Body of pancreas (tissue), 4 donors: ENCODE measurements at regions not wholly inside any gene's neighbourhood (a gene's known extent, or its start where the extent isn't known, plus 50 kb on each side); places are given as distances from the start of the nearest gene placed in this dataset.

Source experiments
- ATAC-seq: fragments of 150-250 bp; one replicate; pipeline ENCODE4 v1.9.1; 2016
- DNase-seq, 4 donors: peaks; one replicate each; pipeline ENCODE4 v3.0.0-alpha.2; 2019
- H3K27ac ChIP-seq, 4 donors: fragments of 200-600 bp; sonication (generic); 1 replicate in 3 of 4; 2 replicates in 1 of 4; pipeline versions ENCODE4 v1.5.1 to v1.6.1; 2016 to 2019; ENCODE audit warnings: mild to moderate bottlenecking in 1 of 4, mixed read lengths in 1 of 4, moderate library complexity in 1 of 4
- H3K27me3 ChIP-seq, 2 donors: fragments of 200-600 bp; sonication (generic); one replicate each; pipeline ENCODE4 v1.6.0; 2016; ENCODE audit warnings: mild to moderate bottlenecking in 1 of 2
- H3K36me3 ChIP-seq, 2 donors: fragments of 200-600 bp; sonication (generic); replicated peaks in 1 of 2; 2 replicates each; pipeline ENCODE4 v1.5.1; 2016; ENCODE audit warnings: low read depth in 2 of 2; ENCODE audit not compliant: insufficient read depth in 1 of 2
- H3K4me1 ChIP-seq: fragments of 200-600 bp; sonication (generic); one replicate; pipeline ENCODE4 v1.6.0; 2016
- H3K4me3 ChIP-seq, 2 donors: fragments of 200-600 bp; sonication (generic); 1 replicate in 1 of 2; 2 replicates in 1 of 2; pipeline ENCODE4 v1.5.1; 2016 to 2019
- H3K9me3 ChIP-seq, 3 donors: fragments of 200-600 bp; sonication (generic); 1 replicate in 2 of 3; 2 replicates in 1 of 3; pipeline ENCODE4 v1.5.1; 2016
- CTCF ChIP-seq, 7 experiments: fragments of 450-650 bp in 4 of 7; fragments of 200-600 bp in 3 of 7; sonication (generic) in 3 of 7; IDR thresholded peaks; one replicate each; pipeline ENCODE4 v1.5.1; 2016 to 2019; ENCODE audit warnings: antibody characterized with exemption in 7 of 7
- POLR2A ChIP-seq, 3 donors: fragments of 450-650 bp; IDR thresholded peaks; one replicate each; pipeline ENCODE4 v1.6.1; 2016; ENCODE audit warnings: antibody characterized with exemption in 3 of 3, mild to moderate bottlenecking in 2 of 3
- WGBS, 2 donors: methylation state at CpG; one replicate each; pipeline ENCODE4 v1.1.5; 2017; 5-methylcytosine and 5-hydroxymethylcytosine counted together
- intact Hi-C: fragments of 100-400 bp; cut with DNase I; formaldehyde crosslinking; loops from one replicate; pipeline ENCODE4 v1.15.1; 2023

GRCh38 chr3:81910244-81910852 is 148.9 kb upstream of the GBE1 start:
- no peaks in the 10 kb centered on the region for H3K4me1 ChIP-seq
- ATAC-seq (no peak), DNase-seq (peak; percentile 20 to 32 (median 25))
- H3K27ac ChIP-seq = no peak overlapping the region
- intact Hi-C loops = no loop called here
- no peaks in the 10 kb centered on the region for H3K27me3 ChIP-seq
- H3K36me3 ChIP-seq = no peaks in the 10 kb centered on the region
- TF ChIP-seq POLR2A (IDR thresholded peaks at IDR 0.05) (no peak), CTCF (IDR thresholded peaks at IDR 0.05) (peak; percentile 30 to 77 (median 65))
- H3K4me3 ChIP-seq = no peak overlapping the region
- WGBS, 2 donors = 6 to 9% methylated on average over 5 of the region's 5 CpGs
- H3K9me3 ChIP-seq = no peaks in the 10 kb centered on the region

GRCh38 chr3:81909796-81910195 is 148.4 kb upstream of the GBE1 start:
- Histone ChIP-seq H3K27ac (no peak overlapping the region), H3K36me3 (no peaks in the 10 kb centered on the region), H3K9me3 (no peaks in the 10 kb centered on the region), H3K4me1 (no peaks in the 10 kb centered on the region), H3K27me3 (no peaks in the 10 kb centered on the region), H3K4me3 (no peak overlapping the region)
- intact Hi-C loops = no loop called here
- no peak for DNase-seq
- ATAC-seq = no peak
- no peak for TF ChIP-seq POLR2A (IDR thresholded peaks at IDR 0.05)
- TF ChIP-seq CTCF (IDR thresholded peaks at IDR 0.05) = no peak
- 62 to 69% methylated on average over 3 of the region's 3 CpGs for WGBS, 2 donors

GRCh38 chr3:81908561-81908960 is 147.1 kb upstream of the GBE1 start:
- intact Hi-C loops = no loop called here
- Histone ChIP-seq H3K36me3 (no peaks in the 10 kb centered on the region), H3K4me1 (no peaks in the 10 kb centered on the region), H3K4me3 (no peak overlapping the region), H3K9me3 (no peaks in the 10 kb centered on the region), H3K27me3 (no peaks in the 10 kb centered on the region), H3K27ac (no peak overlapping the region)
- WGBS, 2 donors = 58 to 76% methylated on average over 5 of the region's 5 CpGs
- no peak for DNase-seq
- ATAC-seq = no peak
- TF ChIP-seq CTCF (IDR thresholded peaks at IDR 0.05) (no peak), POLR2A (IDR thresholded peaks at IDR 0.05) (no peak)

- Histone ChIP-seq H3K27me3 (no peaks in the 10 kb centered on the region), H3K36me3 (no peaks in the 10 kb centered on the region), H3K4me3 (no peak overlapping the region), H3K27ac (no peak overlapping the region), H3K4me1 (no peaks in the 10 kb centered on the region), H3K9me3 (no peaks in the 10 kb centered on the region)
- intact Hi-C loops = no loop called here
- WGBS, 2 donors = 65 to 68% methylated on average over 1 of the region's 1 CpG
- TF ChIP-seq CTCF (IDR thresholded peaks at IDR 0.05) (no peak), POLR2A (IDR thresholded peaks at IDR 0.05) (no peak)
- ATAC-seq = no peak
- no peak for DNase-seq
Observed at GRCh38 chr3:81898336-81898735, 136.9 kb upstream of the GBE1 start.

- H3K27me3 ChIP-seq = no peaks in the 10 kb centered on the region
- no peak for DNase-seq
- H3K27ac ChIP-seq = no peak overlapping the region
- H3K36me3 ChIP-seq = no peaks in the 10 kb centered on the region
- no peak overlapping the region for H3K4me3 ChIP-seq
- no peaks in the 10 kb centered on the region for H3K4me1 ChIP-seq
- no peaks in the 10 kb centered on the region for H3K9me3 ChIP-seq
- 74 to 79% methylated on average over 4 of the region's 4 CpGs for WGBS, 2 donors
- TF ChIP-seq POLR2A (IDR thresholded peaks at IDR 0.05) (no peak), CTCF (IDR thresholded peaks at IDR 0.05) (no peak)
- intact Hi-C loops = no loop called here
- no peak for ATAC-seq
Observed at GRCh38 chr3:81894598-81894997, 133.2 kb upstream of the GBE1 start.
